Gastroesophageal sphincter (tissue), 3 donors: ENCODE measurements at regions not wholly inside any gene's neighbourhood (a gene's known extent, or its start where the extent isn't known, plus 50 kb on each side); places are given as distances from the start of the nearest gene placed in this dataset.

ENCODE experiments used
- CTCF ChIP-seq, 4 experiments: fragments of 200-600 bp in 2 of 4; fragments of 450-650 bp in 2 of 4; sonication (generic) in 1 of 4; IDR thresholded peaks; one replicate each; pipeline ENCODE4 v1.5.1; 2017 to 2019; ENCODE audit warnings: antibody characterized with exemption in 4 of 4, mild to moderate bottlenecking in 2 of 4, moderate library complexity in 2 of 4
- EP300 ChIP-seq: sonication (generic); formaldehyde crosslinking; IDR thresholded peaks from one replicate; pipeline ENCODE4 v1.6.1; 2017; ENCODE audit warnings: antibody characterized with exemption, mild to moderate bottlenecking
- POLR2AphosphoS5 ChIP-seq: sonication (generic); formaldehyde crosslinking; IDR thresholded peaks from one replicate; pipeline ENCODE4 v1.6.1; 2017; ENCODE audit warnings: antibody characterized with exemption

- TF ChIP-seq POLR2AphosphoS5 (no peak), CTCF (IDR thresholded peaks at IDR 0.05) (no peak), EP300 (no peak)
These were observed 525.5 kb downstream of the KIF2B start for GRCh38 chr17:54348234-54348633.
